Nephron progenitor cell (in vitro differentiated cells): ENCODE measurements at regions not wholly inside any gene's neighbourhood (a gene's known extent, or its start where the extent isn't known, plus 50 kb on each side); places are given as distances from the start of the nearest gene placed in this dataset.

Source experiments
- DNase-seq: peaks from one replicate; pipeline ENCODE4 v3.0.0; 2021
- H3K27ac Mint-ChIP-seq: 2 replicates; pipeline ENCODE4 v1.8.0; 2021; ENCODE audit warnings: mild to moderate bottlenecking, moderate library complexity, mixed read lengths
- H3K27me3 Mint-ChIP-seq: 2 replicates; pipeline ENCODE4 v1.8.0; 2021; ENCODE audit warnings: mild to moderate bottlenecking, low read depth, mixed read lengths; ENCODE audit not compliant: poor library complexity
- H3K36me3 Mint-ChIP-seq: 2 replicates; pipeline ENCODE4 v1.8.0; 2021; ENCODE audit warnings: low read depth, mixed read lengths
- H3K4me1 Mint-ChIP-seq: 2 replicates; pipeline ENCODE4 v1.8.0; 2021; ENCODE audit warnings: mixed read lengths
- H3K4me3 Mint-ChIP-seq: 2 replicates; pipeline ENCODE4 v1.8.0; 2021; ENCODE audit warnings: mild to moderate bottlenecking, moderate library complexity, mixed read lengths
- H3K9me3 Mint-ChIP-seq: 2 replicates; pipeline ENCODE4 v1.8.0; 2021; ENCODE audit warnings: mild to moderate bottlenecking, moderate library complexity, mixed read lengths
- TF ChIP-seq, protein P1 (sequence below): fragments of 200-600 bp; sonication (generic); IDR thresholded peaks from 2 replicates; pipeline ENCODE4 v1.5.0; 2021; ENCODE audit warnings: antibody characterized with exemption

DNA sequence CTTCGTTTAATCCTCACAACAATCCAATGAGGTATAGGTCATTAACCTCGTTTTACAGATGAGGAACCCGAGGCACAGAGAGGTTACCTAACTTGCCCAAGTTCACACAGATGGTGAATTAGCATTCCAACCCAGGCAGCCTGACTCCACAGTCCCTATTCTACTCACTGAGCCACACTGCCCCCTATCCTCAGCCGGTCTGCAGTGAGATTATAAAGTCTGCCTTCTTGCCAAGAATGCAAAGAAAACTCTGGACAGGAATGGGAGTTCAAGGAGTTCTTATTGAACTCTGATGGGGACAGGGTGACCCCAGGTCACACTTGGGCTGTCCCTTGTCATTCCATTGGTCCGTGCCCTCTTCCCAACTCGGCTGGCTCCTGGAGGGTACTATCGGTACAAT is 94.0 kb upstream of the KCNK12 start:
- Mint-ChIP-seq H3K4me3 (no peak overlapping the region), H3K9me3 (no peaks in the 10 kb centered on the region), H3K36me3 (no peaks in the 10 kb centered on the region), H3K27ac (no peak overlapping the region), H3K4me1 (peaks cover 26% of the 10 kb centered on the region), H3K27me3 (peaks cover 6% of the 10 kb centered on the region)
- TF ChIP-seq, protein P1, sequence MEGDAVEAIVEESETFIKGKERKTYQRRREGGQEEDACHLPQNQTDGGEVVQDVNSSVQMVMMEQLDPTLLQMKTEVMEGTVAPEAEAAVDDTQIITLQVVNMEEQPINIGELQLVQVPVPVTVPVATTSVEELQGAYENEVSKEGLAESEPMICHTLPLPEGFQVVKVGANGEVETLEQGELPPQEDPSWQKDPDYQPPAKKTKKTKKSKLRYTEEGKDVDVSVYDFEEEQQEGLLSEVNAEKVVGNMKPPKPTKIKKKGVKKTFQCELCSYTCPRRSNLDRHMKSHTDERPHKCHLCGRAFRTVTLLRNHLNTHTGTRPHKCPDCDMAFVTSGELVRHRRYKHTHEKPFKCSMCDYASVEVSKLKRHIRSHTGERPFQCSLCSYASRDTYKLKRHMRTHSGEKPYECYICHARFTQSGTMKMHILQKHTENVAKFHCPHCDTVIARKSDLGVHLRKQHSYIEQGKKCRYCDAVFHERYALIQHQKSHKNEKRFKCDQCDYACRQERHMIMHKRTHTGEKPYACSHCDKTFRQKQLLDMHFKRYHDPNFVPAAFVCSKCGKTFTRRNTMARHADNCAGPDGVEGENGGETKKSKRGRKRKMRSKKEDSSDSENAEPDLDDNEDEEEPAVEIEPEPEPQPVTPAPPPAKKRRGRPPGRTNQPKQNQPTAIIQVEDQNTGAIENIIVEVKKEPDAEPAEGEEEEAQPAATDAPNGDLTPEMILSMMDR: no peak
- DNase-seq: no peak

DNA sequence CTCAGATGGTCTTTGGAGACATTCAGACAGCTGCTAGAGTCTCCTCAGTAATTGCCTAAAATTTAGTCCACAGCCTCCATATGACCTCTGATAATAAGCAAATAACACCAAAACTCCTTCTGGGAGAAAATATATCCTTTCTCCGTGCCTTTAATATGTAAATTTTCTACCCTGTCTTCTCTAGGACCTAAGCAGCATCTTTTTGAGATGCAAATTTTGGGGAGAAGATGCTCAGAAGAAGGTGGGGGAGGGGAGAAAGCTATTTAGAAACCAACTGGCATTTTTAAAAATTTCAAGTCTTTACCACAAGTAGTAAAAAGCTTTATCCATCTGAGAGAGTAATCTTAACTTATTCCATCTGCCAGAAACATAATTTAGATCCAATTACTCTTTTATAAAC is 91.8 kb upstream of the KCNK12 start:
- TF ChIP-seq, protein P1: no peak
- no peak overlapping the region for H3K4me3 Mint-ChIP-seq
- no peaks in the 10 kb centered on the region for H3K9me3 Mint-ChIP-seq
- H3K27me3 Mint-ChIP-seq: peaks cover 10% of the 10 kb centered on the region
- H3K4me1 Mint-ChIP-seq: peaks cover 29% of the 10 kb centered on the region
- no peak overlapping the region for H3K27ac Mint-ChIP-seq
- no peak for DNase-seq
- H3K36me3 Mint-ChIP-seq: no peaks in the 10 kb centered on the region

DNA sequence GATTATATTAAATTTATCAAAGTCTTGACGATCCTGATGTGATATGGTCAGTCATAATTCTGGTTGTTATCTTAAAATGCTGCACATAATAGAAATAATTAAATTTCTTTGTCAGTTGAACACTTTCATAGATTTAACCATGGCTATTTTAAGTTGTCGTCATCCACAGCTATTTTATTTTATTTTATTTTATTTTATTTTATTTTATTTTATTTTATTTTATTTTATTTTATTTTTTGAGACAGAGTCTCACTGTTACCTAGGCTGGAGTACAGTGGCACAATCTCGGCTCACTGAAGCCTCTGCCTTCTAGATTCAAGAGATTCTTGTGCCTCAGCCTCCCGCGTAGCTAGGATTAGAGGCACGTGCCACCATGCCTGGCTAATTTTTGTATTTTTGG is 90.5 kb upstream of the KCNK12 start:
- no peak overlapping the region for H3K27ac Mint-ChIP-seq
- peaks cover 15% of the 10 kb centered on the region for H3K27me3 Mint-ChIP-seq
- no peaks in the 10 kb centered on the region for H3K36me3 Mint-ChIP-seq

DNA sequence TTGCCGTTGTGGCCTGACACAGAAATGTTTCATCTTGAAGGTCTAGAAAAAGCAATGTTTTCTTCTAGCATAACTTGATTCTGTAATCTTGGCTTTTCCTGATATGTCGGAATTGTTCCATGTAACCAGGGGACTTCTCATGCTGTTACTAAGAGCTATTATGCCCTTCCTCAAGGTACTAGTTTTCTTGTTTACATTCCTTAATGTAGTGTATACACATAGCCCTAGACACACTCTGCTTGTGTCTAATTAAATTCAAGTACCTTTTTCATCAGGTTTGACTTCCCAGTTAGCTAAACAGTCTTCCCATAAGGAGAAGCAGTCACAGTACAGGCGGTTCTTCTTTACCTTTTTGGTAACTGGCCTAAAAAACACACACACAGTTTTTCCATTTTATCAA is 89.4 kb upstream of the KCNK12 start:
- Mint-ChIP-seq H3K9me3 (no peaks in the 10 kb centered on the region), H3K36me3 (no peaks in the 10 kb centered on the region), H3K4me1 (peaks cover 35% of the 10 kb centered on the region), H3K4me3 (no peak overlapping the region), H3K27ac (no peak overlapping the region), H3K27me3 (peaks cover 12% of the 10 kb centered on the region)
- no peak for DNase-seq
- TF ChIP-seq, protein P1: no peak

More for the DNA sequence above, 90.5 kb upstream of the KCNK12 start:
- no peak for DNase-seq
- Mint-ChIP-seq H3K4me3 (no peak overlapping the region), H3K4me1 (peaks cover 26% of the 10 kb centered on the region), H3K9me3 (no peaks in the 10 kb centered on the region)
- TF ChIP-seq, protein P1: no peak

DNA sequence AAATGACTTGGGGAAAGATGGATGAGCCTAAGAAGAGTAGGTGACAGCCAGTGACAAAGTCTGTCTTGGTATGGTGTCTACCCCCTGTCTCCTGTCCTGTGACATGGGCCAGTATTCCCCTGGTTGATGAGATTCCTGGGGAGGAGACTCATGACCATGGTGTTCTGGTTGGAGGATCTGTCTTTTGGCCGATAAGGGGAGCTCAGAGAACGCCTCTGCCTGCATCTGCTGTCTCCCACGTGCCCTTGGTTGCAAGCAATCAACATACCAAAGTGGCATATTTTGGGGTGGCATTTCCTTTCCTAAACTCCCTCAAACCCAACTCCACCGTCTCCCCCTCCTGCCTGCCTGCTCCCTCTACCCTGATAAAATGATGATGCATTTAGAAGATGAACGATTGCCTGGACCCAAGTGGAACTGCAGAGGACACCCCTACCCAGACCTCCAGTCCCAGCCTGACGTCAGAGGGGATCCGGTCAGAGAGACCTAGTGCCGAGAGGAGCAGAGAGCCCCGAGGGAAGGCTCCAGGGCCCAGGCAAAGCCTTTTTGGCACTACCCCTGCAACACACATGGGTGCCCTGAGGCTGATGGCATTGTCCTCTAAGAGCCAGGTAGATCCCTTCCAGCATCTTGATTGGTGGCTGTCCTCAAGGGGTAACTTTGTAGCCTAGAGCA is 88.0 kb upstream of the KCNK12 start:
- Mint-ChIP-seq H3K9me3 (no peaks in the 10 kb centered on the region), H3K4me1 (peaks cover 49% of the 10 kb centered on the region), H3K27me3 (peaks cover 16% of the 10 kb centered on the region), H3K27ac (no peak overlapping the region), H3K36me3 (no peaks in the 10 kb centered on the region), H3K4me3 (no peak overlapping the region)
- DNase-seq: no peak
- TF ChIP-seq, protein P1: no peak

DNA sequence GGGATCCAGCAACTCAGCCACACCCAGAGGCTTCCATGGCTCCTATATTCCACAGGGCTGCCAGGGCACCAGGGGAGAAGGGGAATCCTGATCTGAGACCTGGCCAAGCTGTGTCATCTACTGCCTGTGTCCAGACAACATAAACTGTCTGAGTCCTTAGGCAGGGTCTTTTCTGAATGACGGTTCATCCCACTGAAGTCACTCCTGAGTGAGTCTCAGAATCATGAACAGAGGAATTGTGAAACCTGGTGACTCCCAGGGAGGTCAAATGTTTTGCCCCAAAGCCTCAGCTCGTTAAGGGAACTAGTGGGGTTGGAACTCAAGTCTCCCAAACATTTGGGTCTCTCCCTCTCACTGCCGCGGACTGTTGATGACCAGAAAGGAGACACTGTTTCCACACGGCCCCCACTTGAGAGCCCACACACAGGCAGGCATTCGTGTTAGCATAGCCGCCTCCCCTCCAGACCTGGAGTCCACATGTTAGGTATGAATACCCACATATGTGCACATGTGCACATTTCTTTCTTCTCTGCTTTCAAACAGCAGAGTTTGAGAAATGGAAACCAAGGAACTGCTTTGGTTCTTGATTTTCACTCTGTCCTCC is 87.2 kb upstream of the KCNK12 start:
- peaks cover 18% of the 10 kb centered on the region for H3K27me3 Mint-ChIP-seq
- DNase-seq: no peak
- H3K27ac Mint-ChIP-seq: no peak overlapping the region
- no peak overlapping the region for H3K4me3 Mint-ChIP-seq
- TF ChIP-seq, protein P1: no peak
- peaks cover 57% of the 10 kb centered on the region for H3K4me1 Mint-ChIP-seq
- no peaks in the 10 kb centered on the region for H3K9me3 Mint-ChIP-seq
- H3K36me3 Mint-ChIP-seq: no peaks in the 10 kb centered on the region
